Left ventricle myocardium inferior (tissue), 1 donor: ENCODE measurements at regions not wholly inside any gene's neighbourhood (a gene's known extent, or its start where the extent isn't known, plus 50 kb on each side); places are given as distances from the start of the nearest gene placed in this dataset.

Experiments
- DNase-seq: peaks from one replicate; pipeline ENCODE4 v3.0.0-alpha.2; 2020
- H3K27ac ChIP-seq: fragments of 200-600 bp; replicated peaks from 2 replicates; pipeline ENCODE4 v1.8.0; 2021
- H3K27me3 ChIP-seq: fragments of 200-600 bp; 2 replicates; pipeline ENCODE4 v1.8.0; 2021; ENCODE audit warnings: low read depth
- H3K36me3 ChIP-seq: fragments of 200-600 bp; 2 replicates; pipeline ENCODE4 v1.8.0; 2021
- H3K4me1 ChIP-seq: fragments of 200-600 bp; 2 replicates; pipeline ENCODE4 v1.8.0; 2021
- H3K4me3 ChIP-seq: fragments of 200-600 bp; 2 replicates; pipeline ENCODE4 v1.8.0; 2021; ENCODE audit warnings: mild to moderate bottlenecking, moderate library complexity
- H3K9me3 ChIP-seq: fragments of 200-600 bp; replicated peaks from 2 replicates; pipeline ENCODE4 v1.8.0; 2021
- intact Hi-C: fragments of 100-400 bp; cut with micrococcal nuclease; formaldehyde crosslinking; loops from one replicate; pipeline ENCODE4 v1.11.0; 2022
- TF ChIP-seq, protein P1 (sequence below): fragments of 200-600 bp; IDR thresholded peaks from 2 replicates; pipeline ENCODE4 v1.8.0; 2021; ENCODE audit warnings: antibody characterized with exemption, mild to moderate bottlenecking, borderline replicate concordance
- donor health status: DM: no; HTN: yes; CAD: no; lungs with severe emphysema.

- DNase-seq: no peak
- intact Hi-C loops: no loop called here
- H3K9me3 ChIP-seq: no peaks in the 10 kb centered on the region
- H3K4me1 ChIP-seq: peaks cover 7% of the 10 kb centered on the region
- TF ChIP-seq, protein P1, sequence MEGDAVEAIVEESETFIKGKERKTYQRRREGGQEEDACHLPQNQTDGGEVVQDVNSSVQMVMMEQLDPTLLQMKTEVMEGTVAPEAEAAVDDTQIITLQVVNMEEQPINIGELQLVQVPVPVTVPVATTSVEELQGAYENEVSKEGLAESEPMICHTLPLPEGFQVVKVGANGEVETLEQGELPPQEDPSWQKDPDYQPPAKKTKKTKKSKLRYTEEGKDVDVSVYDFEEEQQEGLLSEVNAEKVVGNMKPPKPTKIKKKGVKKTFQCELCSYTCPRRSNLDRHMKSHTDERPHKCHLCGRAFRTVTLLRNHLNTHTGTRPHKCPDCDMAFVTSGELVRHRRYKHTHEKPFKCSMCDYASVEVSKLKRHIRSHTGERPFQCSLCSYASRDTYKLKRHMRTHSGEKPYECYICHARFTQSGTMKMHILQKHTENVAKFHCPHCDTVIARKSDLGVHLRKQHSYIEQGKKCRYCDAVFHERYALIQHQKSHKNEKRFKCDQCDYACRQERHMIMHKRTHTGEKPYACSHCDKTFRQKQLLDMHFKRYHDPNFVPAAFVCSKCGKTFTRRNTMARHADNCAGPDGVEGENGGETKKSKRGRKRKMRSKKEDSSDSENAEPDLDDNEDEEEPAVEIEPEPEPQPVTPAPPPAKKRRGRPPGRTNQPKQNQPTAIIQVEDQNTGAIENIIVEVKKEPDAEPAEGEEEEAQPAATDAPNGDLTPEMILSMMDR: no peak
- H3K27me3 ChIP-seq: no peaks in the 10 kb centered on the region
- H3K4me3 ChIP-seq: no peak overlapping the region
- no peak overlapping the region for H3K27ac ChIP-seq
- H3K36me3 ChIP-seq: no peaks in the 10 kb centered on the region
These were observed 1217.1 kb upstream of the CELF2 start for GRCh38 chr10:9800571-9800970.

GRCh38 chr10:9807846-9808245 lies 1209.8 kb upstream of the CELF2 start:
- intact Hi-C loops: no loop called here
- no peaks in the 10 kb centered on the region for H3K27me3 ChIP-seq
- TF ChIP-seq, protein P1: no peak
- H3K4me3 ChIP-seq: no peak overlapping the region
- H3K27ac ChIP-seq: no peak overlapping the region
- no peak for DNase-seq
- H3K4me1 ChIP-seq: no peaks in the 10 kb centered on the region
- peaks cover 6% of the 10 kb centered on the region for H3K9me3 ChIP-seq
- H3K36me3 ChIP-seq: no peaks in the 10 kb centered on the region

GRCh38 chr10:9811601-9812000 lies 1206.1 kb upstream of the CELF2 start:
- no peak overlapping the region for H3K4me3 ChIP-seq
- no peak for DNase-seq
- no peaks in the 10 kb centered on the region for H3K36me3 ChIP-seq
- H3K27ac ChIP-seq: no peak overlapping the region
- TF ChIP-seq, protein P1: no peak
- intact Hi-C loops: no loop called here
- peaks cover 13% of the 10 kb centered on the region for H3K9me3 ChIP-seq
- H3K4me1 ChIP-seq: no peaks in the 10 kb centered on the region
- H3K27me3 ChIP-seq: no peaks in the 10 kb centered on the region

- H3K4me1 ChIP-seq: no peaks in the 10 kb centered on the region
These were observed 1203.3 kb upstream of the CELF2 start for GRCh38 chr10:9814285-9814864.

GRCh38 chr10:9819756-9820494 lies 1197.7 kb upstream of the CELF2 start:
- H3K36me3 ChIP-seq: no peaks in the 10 kb centered on the region
- H3K4me3 ChIP-seq: no peak overlapping the region
- H3K27ac ChIP-seq: no peak overlapping the region
- peaks cover 16% of the 10 kb centered on the region for H3K9me3 ChIP-seq
- no peak for DNase-seq
- intact Hi-C loops: no loop called here
- H3K27me3 ChIP-seq: no peaks in the 10 kb centered on the region
- TF ChIP-seq, protein P1: no peak
- no peaks in the 10 kb centered on the region for H3K4me1 ChIP-seq

More at GRCh38 chr10:9814285-9814864, 1203.3 kb upstream of the CELF2 start:
- DNase-seq: no peak
- TF ChIP-seq, protein P1: no peak
- Histone ChIP-seq H3K9me3 (peaks cover 16% of the 10 kb centered on the region), H3K4me3 (no peak overlapping the region), H3K36me3 (no peaks in the 10 kb centered on the region), H3K27ac (no peak overlapping the region), H3K27me3 (no peaks in the 10 kb centered on the region)
- intact Hi-C loops: no loop called here
